Psoas muscle (tissue), 7 donors: ENCODE measurements at regions not wholly inside any gene's neighbourhood (a gene's known extent, or its start where the extent isn't known, plus 50 kb on each side); places are given as distances from the start of the nearest gene placed in this dataset.

Source experiments
- ATAC-seq, 4 donors: fragments of 200-7000 bp; cut with Tn5 transposase; one replicate each; pipeline ENCODE4 v1.9.1; 2020; ENCODE audit warnings: moderate library complexity in 3 of 4, mild to moderate bottlenecking in 2 of 4
- DNase-seq, 2 donors: peaks; one replicate each; pipeline ENCODE4 v3.0.0-alpha.2; 2020
- H3K27ac ChIP-seq: fragments of 200-600 bp; one replicate; pipeline ENCODE4 v1.8.0; 2022
- H3K27me3 ChIP-seq, 3 donors: fragments of 200-600 bp in 1 of 3; one replicate each; pipeline versions ENCODE4 v1.6.1 to v1.8.0; 2013 to 2022; ENCODE audit warnings: low read length in 2 of 3, mild to moderate bottlenecking in 2 of 3, moderate library complexity in 1 of 3; ENCODE audit not compliant: insufficient read depth in 3 of 3
- H3K36me3 ChIP-seq, 2 donors: fragments of 200-600 bp in 1 of 2; one replicate each; pipeline versions ENCODE4 v1.6.1 to v1.8.0; 2013 to 2022; ENCODE audit warnings: low read depth in 1 of 2, mild to moderate bottlenecking in 1 of 2, moderate library complexity in 1 of 2; ENCODE audit not compliant: insufficient read depth in 1 of 2
- H3K4me1 ChIP-seq: fragments of 200-600 bp; one replicate; pipeline ENCODE4 v1.8.0; 2022
- H3K4me3 ChIP-seq: fragments of 200-600 bp; one replicate; pipeline ENCODE4 v1.8.0; 2022; ENCODE audit warnings: mild to moderate bottlenecking
- H3K9me3 ChIP-seq: fragments of 200-600 bp; one replicate; pipeline ENCODE4 v1.8.0; 2022
- CTCF ChIP-seq: fragments of 200-600 bp; IDR thresholded peaks from one replicate; pipeline ENCODE4 v1.8.0; 2022; ENCODE audit warnings: antibody characterized with exemption
- WGBS, 3 donors: extraction: QIAGEN DNeasy Blood & Tissue Kit; methylation state at CpG; one replicate each; pipeline versions ENCODE4 v1.1.6 to v1.1.7; 2013; 5-methylcytosine and 5-hydroxymethylcytosine counted together
- intact Hi-C, 2 donors: fragments of 100-400 bp; cut with DNase I; formaldehyde crosslinking; loops; one replicate each; pipeline versions ENCODE4 v1.11.0 to v1.14.2; 2022
- donor health status: healthy with polysubstance abuse.
- donor health status: DM: no; HTN: no; CAD: no; lungs with moderate emphysema.
- donor health status: Bipolar disorder and iron deficiency.
- donor health status: healthy.
- donor health status: DM: yes; HTN: yes; CAD: no.
- donor health status: DM: no; HTN: no; CAD: no.
- donor health status: DM: yes; HTN: yes; CAD: no.

DNA sequence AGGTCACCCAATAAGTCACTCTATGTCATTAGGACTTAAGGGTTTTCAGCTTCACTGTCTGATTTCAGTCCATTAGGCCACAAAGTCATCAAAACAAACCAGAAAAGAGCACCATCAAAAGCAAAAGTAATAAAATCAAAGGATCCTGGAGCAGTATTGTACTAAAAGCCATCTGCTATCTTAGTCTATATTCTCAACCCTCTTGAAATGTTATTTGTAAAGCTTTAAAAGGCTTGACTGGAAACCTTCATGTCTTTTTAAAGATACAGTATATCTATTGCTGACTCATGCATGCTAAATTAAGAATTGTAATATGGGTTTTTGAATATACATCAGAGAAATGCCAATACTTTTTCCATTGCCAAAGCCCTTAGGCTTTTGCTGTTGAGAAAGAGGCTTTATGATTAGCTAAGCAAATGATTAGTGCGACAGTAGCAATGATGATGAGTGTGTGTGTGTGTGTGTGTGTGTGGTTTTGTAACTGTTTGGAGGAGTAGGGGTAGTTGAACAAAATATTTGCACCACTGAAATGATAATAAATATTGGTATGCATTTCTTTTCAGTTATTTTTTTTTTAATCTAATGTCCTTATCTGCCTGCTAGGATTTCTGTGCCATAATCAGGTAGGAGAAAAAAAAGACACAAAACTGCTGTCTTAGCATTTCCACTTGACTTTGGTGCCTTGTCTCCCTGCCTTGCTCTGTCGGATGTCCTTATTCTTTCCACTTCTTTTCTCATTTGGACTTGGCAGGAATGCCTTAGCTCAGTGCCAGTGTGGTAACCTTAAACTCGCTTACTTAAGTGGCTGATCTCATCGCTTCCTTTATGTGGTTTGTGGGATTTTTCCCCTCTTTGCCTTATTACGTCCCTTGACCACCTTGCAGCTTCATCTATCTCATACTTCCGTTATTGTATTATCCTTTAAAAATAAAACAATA, 119.7 kb downstream of the PCDH7 start:
- Histone ChIP-seq H3K27me3 (no peaks in the 10 kb centered on the region), H3K4me1 (no peaks in the 10 kb centered on the region), H3K27ac (no peak overlapping the region), H3K4me3 (no peak overlapping the region), H3K9me3 (no peaks in the 10 kb centered on the region), H3K36me3 (no peaks in the 10 kb centered on the region)
- DNase-seq (no peak), ATAC-seq (no peak)
- WGBS, 3 donors: 39 to 53% (median 40%) methylated on average over 6 of the region's 6 CpGs
- intact Hi-C loops: no loop called here
- no peak for TF ChIP-seq CTCF

- intact Hi-C loops: no loop called here
- H3K9me3 ChIP-seq: no peaks in the 10 kb centered on the region
- TF ChIP-seq CTCF: no peak
- WGBS, 3 donors: 62 to 79% (median 69%) methylated on average over 3 of the region's 3 CpGs
- DNase-seq: no peak
- H3K36me3 ChIP-seq: no peaks in the 10 kb centered on the region
- H3K27ac ChIP-seq: no peak overlapping the region
- H3K4me1 ChIP-seq: no peaks in the 10 kb centered on the region
- no peak for ATAC-seq
- no peak overlapping the region for H3K4me3 ChIP-seq
- no peaks in the 10 kb centered on the region for H3K27me3 ChIP-seq
These were observed 120.4 kb downstream of the PCDH7 start for GRCh38 chr4:30840571-30840970.

DNA sequence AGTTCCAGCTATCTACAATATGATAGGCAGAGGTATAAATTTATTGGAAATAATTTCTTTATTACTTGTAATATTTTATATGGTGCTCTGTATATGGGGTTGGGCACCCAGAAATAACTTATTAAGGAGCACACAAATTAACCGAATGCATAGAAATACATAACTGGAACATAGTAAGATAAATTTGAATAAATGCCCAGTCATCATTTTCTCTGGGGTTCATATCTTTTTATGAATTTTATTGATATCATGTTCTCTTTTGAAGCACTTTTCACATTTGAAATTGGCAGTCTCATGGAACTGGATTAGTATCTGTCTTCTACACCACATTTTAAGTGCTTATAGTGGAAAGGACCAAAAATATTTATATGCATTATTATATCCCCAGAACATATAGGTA, 122.0 kb downstream of the PCDH7 start:
- Histone ChIP-seq H3K4me3 (no peak overlapping the region), H3K27ac (no peak overlapping the region), H3K9me3 (no peaks in the 10 kb centered on the region), H3K36me3 (no peaks in the 10 kb centered on the region), H3K4me1 (no peaks in the 10 kb centered on the region), H3K27me3 (no peaks in the 10 kb centered on the region)
- intact Hi-C loops: no loop called here
- WGBS, 3 donors: 96 to 97% (median 96%) methylated on average over 1 of the region's 1 CpG
- DNase-seq (no peak), ATAC-seq (no peak)
- TF ChIP-seq CTCF: no peak

GRCh38 chr4:30842689-30843088, 122.5 kb downstream of the PCDH7 start:
- no peaks in the 10 kb centered on the region for H3K4me1 ChIP-seq
- no peaks in the 10 kb centered on the region for H3K9me3 ChIP-seq
- no peak overlapping the region for H3K27ac ChIP-seq
- no peaks in the 10 kb centered on the region for H3K27me3 ChIP-seq
- WGBS, 3 donors: 93 to 95% (median 95%) methylated on average over 6 of the region's 6 CpGs
- TF ChIP-seq CTCF: no peak
- no peaks in the 10 kb centered on the region for H3K36me3 ChIP-seq
- no peak for ATAC-seq
- DNase-seq: no peak
- intact Hi-C loops: no loop called here
- no peak overlapping the region for H3K4me3 ChIP-seq
